ENCODE measurements at regions not wholly inside any gene's neighbourhood (a gene's known extent, or its start where the extent isn't known, plus 50 kb on each side); places are given as distances from the start of the nearest gene placed in this dataset.

DNA sequence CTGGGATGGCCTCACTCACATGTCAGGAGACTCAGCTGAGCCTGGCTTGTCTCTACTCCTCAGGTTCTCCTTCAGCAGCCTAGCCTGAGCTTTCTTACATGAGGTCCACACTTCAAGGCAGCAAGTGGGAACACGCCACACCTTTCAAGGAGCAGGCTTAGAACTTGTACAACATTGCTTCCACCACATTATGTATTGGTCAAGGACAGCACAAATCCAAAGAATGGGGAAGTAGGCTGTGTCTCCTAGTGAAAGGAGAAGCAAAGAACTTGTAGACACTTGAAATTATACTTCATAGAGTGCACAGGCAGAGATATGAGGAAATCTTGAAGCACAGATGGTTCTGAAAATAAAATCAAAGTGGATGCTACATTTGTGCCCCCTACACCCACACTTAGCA is 120.9 kb upstream of the NOCT start:
- H3K27ac Mint-ChIP-seq: no peak overlapping the region
- intact Hi-C loops (cut with micrococcal nuclease): no loop called here
- no peaks in the 10 kb centered on the region for H3K9me3 Mint-ChIP-seq
- no peaks in the 10 kb centered on the region for H3K27me3 Mint-ChIP-seq
- H3K4me3 Mint-ChIP-seq: no peak overlapping the region
- H3K36me3 Mint-ChIP-seq (ENCODE audit: low read depth): no peaks in the 10 kb centered on the region
- H3K4me1 Mint-ChIP-seq (ENCODE audit: low read depth): peaks cover 15% of the 10 kb centered on the region

DNA sequence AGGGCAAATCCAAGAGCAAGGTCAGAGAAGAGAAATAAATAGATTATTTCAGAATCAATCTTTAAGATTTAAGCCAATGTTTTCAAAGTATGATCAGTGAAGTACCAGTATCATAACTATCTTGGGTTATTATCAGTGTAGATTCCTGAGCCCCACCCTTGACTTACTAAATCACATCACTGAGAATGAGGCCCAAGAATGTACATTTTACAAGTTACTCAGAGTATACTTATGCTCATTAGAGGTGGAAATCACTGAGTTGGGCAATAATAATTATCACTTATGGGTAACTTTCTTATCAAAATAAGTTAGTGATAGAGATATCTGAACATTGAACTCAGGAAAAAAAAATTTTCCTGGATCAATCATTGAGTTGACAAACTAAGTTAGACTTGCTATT is 121.6 kb upstream of the NOCT start:
- no peak overlapping the region for H3K27ac Mint-ChIP-seq
- no peak overlapping the region for H3K4me3 Mint-ChIP-seq
- intact Hi-C loops (cut with micrococcal nuclease): no loop called here
- H3K4me1 Mint-ChIP-seq (ENCODE audit: low read depth): peaks cover 15% of the 10 kb centered on the region
- no peaks in the 10 kb centered on the region for H3K9me3 Mint-ChIP-seq
- no peaks in the 10 kb centered on the region for H3K27me3 Mint-ChIP-seq
- H3K36me3 Mint-ChIP-seq (ENCODE audit: low read depth): no peaks in the 10 kb centered on the region

DNA sequence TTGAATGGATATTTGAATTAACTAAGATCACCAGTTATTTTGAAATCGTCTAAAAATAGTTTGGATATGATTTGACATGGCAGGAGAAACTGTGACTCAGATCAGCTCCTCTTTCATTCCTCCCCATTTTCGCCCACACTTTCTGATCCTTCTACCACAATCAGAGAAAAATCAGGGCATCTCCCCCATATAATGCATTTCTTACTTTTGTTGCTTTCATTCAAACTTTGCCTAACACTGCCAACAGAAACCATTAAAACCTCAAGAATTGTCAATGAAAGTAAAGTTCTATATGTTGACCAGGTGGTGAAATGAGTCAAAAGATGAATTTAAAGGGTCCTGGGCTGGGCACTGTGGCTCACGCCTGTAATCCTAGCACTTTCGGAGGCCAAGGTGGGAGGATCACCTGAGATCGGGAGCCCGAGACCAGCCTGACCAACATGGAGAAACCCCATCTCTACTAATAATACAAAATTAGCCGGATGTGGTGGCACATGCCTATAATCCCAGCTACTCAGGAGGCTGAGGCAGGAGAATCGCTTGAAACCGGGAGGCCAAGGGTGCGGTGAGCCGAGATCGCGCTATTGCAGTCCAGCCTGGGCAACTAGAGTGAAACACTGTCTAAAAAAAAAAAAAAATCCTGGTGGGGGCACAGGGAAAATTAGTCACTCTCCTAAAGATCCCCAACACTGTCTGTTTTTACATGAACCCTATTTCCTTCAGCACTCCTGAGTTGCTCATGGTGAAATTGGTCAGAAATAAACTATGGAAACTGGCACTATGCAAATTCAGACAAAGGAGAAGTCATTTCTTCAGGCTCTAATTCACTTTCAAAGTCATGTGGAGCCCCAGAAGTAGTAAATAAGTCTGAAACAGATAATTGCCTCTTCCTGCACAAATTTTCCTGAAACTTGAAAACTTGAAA is 122.8 kb upstream of the NOCT start:
- peaks cover 15% of the 10 kb centered on the region for H3K4me1 Mint-ChIP-seq (ENCODE audit: low read depth)
- H3K9me3 Mint-ChIP-seq: no peaks in the 10 kb centered on the region
- intact Hi-C loops (cut with micrococcal nuclease): no loop called here
- H3K27ac Mint-ChIP-seq: no peak overlapping the region
- H3K27me3 Mint-ChIP-seq: no peaks in the 10 kb centered on the region
- H3K36me3 Mint-ChIP-seq (ENCODE audit: low read depth): no peaks in the 10 kb centered on the region
- H3K4me3 Mint-ChIP-seq: no peak overlapping the region

DNA sequence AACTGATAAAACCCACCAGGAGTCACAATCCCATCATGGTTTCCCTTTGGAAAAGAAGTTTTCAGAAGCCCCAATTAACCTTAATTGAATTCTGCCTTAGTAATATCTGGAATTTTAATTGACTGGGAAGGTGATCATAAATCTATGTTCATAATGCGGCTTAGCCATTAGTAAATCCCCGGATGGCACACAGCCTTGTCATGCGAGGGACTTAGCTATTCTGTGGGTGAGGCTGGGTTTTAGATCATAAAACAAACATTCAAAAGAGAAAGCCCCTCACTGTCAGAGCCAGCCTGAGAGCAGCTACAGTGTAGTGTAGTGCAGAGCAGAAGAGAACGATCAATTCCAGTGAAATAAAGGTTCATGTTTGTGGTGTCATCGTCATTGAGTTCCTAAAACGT is 124.0 kb upstream of the NOCT start:
- H3K27ac Mint-ChIP-seq: no peak overlapping the region
- H3K36me3 Mint-ChIP-seq (ENCODE audit: low read depth): no peaks in the 10 kb centered on the region
- intact Hi-C loops (cut with micrococcal nuclease): no loop called here
- no peak overlapping the region for H3K4me3 Mint-ChIP-seq
- no peaks in the 10 kb centered on the region for H3K27me3 Mint-ChIP-seq
- peaks cover 15% of the 10 kb centered on the region for H3K4me1 Mint-ChIP-seq (ENCODE audit: low read depth)
- H3K9me3 Mint-ChIP-seq: no peaks in the 10 kb centered on the region

DNA sequence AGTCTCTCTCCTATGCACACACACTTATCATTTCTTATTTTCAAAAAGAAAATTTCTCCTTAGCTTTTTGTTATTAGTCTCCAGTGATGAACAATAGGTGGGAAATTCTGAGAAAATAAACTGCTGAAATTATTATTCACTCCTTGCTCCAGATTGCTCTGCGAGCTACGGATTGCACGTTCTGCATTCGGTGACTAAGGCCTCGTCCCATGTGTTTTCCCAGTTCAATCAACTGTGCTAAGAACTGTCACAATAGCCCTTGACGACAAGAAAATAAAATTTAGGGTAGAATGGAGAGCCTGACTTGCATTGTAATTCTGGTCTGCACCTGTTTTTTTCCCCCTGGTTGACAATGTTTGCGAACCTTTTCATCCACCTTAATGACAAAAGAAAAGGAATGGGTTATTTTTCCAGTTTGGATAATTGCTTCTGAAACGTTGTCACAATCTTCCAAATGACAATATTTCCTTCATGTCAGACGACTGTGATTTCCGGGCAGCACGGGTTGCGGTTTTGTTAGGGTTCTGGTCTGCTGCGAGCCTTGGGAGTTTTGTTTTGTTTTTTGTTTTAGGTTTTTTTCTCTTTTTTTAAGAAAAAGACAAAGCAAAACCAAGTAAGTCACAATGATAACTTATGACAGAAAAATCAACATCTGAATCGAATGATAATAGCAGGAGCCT is 124.5 kb upstream of the NOCT start:
- Mint-ChIP-seq H3K4me3 (no peak overlapping the region), H3K36me3 (ENCODE audit: low read depth) (no peaks in the 10 kb centered on the region), H3K27me3 (no peaks in the 10 kb centered on the region), H3K27ac (no peak overlapping the region), H3K9me3 (no peaks in the 10 kb centered on the region), H3K4me1 (ENCODE audit: low read depth) (peaks cover 15% of the 10 kb centered on the region)
- intact Hi-C loops (cut with micrococcal nuclease): no loop called here

DNA sequence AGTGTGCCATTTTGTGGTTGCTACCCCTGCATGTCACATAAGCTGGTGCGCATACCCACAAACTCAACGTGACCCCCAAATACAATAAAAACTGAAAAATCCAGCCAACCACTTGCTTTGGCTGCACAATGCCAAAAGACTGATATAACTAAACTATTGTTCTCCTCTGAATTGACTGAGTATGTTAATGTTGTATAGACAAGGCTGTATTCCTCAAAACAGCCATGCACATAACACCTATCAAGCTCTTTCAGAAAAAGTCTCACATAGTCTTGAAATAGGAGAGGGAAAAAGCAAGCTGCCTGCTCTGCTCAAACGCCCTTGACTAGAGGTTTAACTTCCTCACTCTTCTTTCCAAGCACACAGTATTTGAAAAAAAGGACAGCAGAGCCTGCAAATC is 126.4 kb upstream of the NOCT start:
- H3K9me3 Mint-ChIP-seq: no peaks in the 10 kb centered on the region
- H3K27me3 Mint-ChIP-seq: no peaks in the 10 kb centered on the region
- H3K4me1 Mint-ChIP-seq (ENCODE audit: low read depth): peaks cover 5% of the 10 kb centered on the region
- no peak overlapping the region for H3K4me3 Mint-ChIP-seq
- no peak overlapping the region for H3K27ac Mint-ChIP-seq
- H3K36me3 Mint-ChIP-seq (ENCODE audit: low read depth): no peaks in the 10 kb centered on the region
- intact Hi-C loops (cut with micrococcal nuclease): no loop called here

DNA sequence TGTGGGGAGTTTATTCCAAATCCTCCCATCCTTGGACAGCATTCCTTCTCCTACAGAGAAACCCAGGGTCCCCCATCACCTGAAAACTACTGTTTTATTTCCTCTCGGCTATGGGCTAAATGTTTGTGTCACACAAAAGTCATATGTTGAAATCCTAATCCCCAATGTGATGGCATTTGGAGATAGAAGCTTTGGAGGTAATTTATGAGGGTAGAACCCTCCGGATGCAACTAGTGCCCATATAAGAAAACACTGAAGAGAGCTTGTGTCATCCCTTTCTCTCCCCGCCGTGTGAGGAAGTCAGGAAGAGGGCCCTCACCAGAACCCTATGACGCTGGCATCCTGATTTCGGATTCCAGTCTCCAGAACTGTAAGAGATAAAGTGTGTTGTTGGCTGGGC is 127.8 kb upstream of the NOCT start:
- Mint-ChIP-seq H3K36me3 (ENCODE audit: low read depth) (no peaks in the 10 kb centered on the region), H3K27ac (no peak overlapping the region), H3K27me3 (no peaks in the 10 kb centered on the region), H3K4me1 (ENCODE audit: low read depth) (no peaks in the 10 kb centered on the region), H3K4me3 (no peak overlapping the region), H3K9me3 (no peaks in the 10 kb centered on the region)
- intact Hi-C loops (cut with micrococcal nuclease): no loop called here

DNA sequence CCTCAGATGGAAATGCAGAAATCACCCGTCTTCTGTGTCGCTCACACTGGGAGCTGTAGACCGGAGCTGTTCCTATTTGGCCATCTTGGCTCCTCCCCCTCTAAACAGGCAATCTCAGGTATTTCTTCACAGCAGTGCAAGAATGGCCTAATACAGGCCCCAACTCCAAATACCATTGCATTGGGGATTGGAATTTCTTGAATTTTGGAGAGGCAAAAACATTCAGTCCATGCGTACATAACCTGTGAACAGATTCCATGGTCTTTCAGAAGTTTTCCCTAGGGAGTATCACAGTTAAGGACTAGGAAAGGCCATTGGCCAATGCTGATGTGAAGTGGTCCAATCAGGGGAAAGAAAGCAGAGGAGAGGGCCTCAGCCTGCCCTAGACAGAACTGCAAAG is 128.2 kb upstream of the NOCT start:
- Mint-ChIP-seq H3K27ac (no peak overlapping the region), H3K9me3 (no peaks in the 10 kb centered on the region)

DNA sequence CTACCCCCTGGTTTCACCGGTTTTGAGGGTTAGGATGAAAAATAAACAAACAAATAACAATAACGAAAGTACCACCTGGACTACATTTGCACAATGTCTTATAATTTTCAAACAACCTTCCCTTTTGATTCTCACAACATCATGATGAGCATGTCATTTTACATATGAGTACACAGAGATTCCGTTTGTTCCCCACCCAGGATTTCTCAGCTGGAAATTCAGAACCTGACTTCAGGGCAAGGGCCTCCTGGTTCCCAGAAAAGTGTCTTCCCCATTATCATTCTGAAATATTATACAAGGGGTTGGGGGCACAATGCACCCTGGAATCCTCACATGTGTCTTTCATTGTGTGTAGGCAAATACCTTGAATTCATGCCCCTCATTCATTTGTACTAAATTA is 135.8 kb upstream of the NOCT start:
- H3K27ac Mint-ChIP-seq: no peak overlapping the region
- H3K4me1 Mint-ChIP-seq (ENCODE audit: low read depth): no peaks in the 10 kb centered on the region
- H3K27me3 Mint-ChIP-seq: peaks cover 3% of the 10 kb centered on the region
- intact Hi-C loops (cut with micrococcal nuclease): loop anchor here (10.0 kb wide), 1 partner anchor 845 kb away; no protein-coding TSS in a partner anchor
- H3K36me3 Mint-ChIP-seq (ENCODE audit: low read depth): no peaks in the 10 kb centered on the region
- H3K9me3 Mint-ChIP-seq: no peaks in the 10 kb centered on the region
- H3K4me3 Mint-ChIP-seq: no peak overlapping the region

More for the DNA sequence above, 128.2 kb upstream of the NOCT start:
- intact Hi-C loops (cut with micrococcal nuclease): no loop called here
- H3K4me1 Mint-ChIP-seq (ENCODE audit: low read depth): no peaks in the 10 kb centered on the region
- H3K36me3 Mint-ChIP-seq (ENCODE audit: low read depth): no peaks in the 10 kb centered on the region
- no peaks in the 10 kb centered on the region for H3K27me3 Mint-ChIP-seq
- no peak overlapping the region for H3K4me3 Mint-ChIP-seq

DNA sequence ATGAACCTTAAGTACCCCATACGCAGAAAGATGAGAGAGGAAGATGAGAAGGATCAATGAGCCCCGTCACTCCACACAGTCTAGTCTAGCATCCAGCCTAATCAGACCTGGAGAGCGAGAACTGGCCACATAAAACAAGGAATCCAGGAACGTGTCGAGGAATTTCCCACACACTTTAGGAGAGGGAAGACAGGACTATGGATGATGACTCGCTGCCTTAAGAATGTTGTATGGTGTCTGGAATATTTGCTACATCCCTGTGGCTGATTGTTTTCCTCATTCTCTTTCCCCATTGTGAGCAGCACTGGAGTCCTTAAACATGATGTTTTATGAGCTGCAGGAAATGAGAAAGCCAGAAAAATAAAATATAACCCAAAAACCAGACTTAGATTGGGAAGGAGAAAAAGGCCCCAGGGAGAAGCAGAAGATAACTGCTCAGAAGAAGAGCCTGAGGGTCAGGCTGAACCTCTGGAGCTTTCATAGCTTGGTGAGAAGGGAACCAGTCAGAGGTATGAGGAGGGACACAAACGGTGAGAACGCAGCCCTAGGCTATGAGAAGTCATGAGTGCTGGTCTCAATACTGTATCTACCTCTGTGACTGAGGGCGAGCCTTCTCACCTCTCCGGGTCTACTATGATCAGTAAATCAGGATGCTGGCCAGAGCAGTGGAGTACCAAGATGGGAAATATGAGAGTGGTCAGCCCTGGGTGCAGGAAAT is 139.5 kb upstream of the NOCT start:
- no peak overlapping the region for H3K27ac Mint-ChIP-seq
- intact Hi-C loops (cut with micrococcal nuclease): loop anchor here (10.0 kb wide), 1 partner anchor 841 kb away; no protein-coding TSS in a partner anchor
- H3K36me3 Mint-ChIP-seq (ENCODE audit: low read depth): no peaks in the 10 kb centered on the region
- no peaks in the 10 kb centered on the region for H3K4me1 Mint-ChIP-seq (ENCODE audit: low read depth)
- peaks cover 10% of the 10 kb centered on the region for H3K27me3 Mint-ChIP-seq
- H3K4me3 Mint-ChIP-seq: no peak overlapping the region
- no peaks in the 10 kb centered on the region for H3K9me3 Mint-ChIP-seq

DNA sequence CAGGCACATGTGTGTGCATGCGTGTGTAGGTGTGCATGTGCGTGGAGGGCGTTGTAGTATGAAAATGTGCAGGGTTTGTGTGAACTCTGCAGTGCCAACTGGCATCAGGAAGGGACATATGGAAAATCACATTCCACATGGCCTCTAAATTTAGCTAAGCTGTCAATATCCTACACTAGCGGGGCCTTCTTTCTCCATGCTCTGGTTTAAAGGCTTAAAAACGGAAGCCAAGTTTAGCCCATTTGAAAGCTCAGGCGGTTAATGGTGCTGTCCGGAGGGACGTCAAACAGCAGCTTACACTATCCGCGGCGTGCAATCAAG is 144.1 kb upstream of the NOCT start:
- Mint-ChIP-seq H3K9me3 (no peaks in the 10 kb centered on the region), H3K4me1 (ENCODE audit: low read depth) (no peaks in the 10 kb centered on the region), H3K27ac (no peak overlapping the region), H3K36me3 (ENCODE audit: low read depth) (no peaks in the 10 kb centered on the region), H3K4me3 (no peak overlapping the region), H3K27me3 (peaks cover 18% of the 10 kb centered on the region)
- intact Hi-C loops (cut with micrococcal nuclease): loop anchor here (5.0 to 10.0 kb wide), 3 partner anchors 46 to 837 kb away; no protein-coding TSS in a partner anchor

DNA sequence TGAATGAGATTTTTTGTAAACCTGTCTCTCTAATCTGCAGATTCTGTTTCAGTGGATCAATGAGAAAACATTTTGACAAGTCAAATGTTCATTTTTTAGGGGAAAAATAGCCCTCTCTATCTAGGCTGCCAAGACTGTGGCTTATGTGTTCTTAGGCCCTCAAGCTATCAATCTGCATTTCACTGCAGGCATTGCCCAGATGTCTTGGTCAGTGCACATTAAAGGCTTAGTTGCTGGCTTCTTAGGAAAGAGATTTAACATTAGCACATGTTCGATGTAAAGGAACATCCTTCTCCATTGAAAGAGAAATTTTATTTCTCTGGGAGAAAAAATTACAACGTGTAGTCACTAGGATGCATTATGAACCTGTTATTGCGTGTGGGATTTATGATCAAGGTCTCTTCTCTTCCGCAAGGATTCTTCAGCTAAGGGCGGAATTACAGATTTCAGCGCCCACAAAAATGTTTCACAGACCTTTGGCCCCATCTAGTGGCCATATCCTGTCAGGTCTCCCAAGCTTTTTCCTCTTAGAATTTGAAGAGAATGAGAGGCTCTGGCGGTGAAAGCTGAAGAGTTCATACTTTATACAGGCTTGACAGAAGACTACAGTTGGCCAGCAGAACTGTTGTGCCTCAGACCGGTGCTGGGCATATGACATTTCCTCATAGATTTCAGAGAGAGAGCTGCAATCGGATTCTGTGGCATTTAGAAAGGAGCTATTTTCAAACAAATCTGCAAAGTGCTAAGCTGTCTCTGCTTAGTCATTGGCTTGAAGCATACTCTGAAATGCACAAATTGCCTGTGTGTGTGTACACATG is 144.6 kb upstream of the NOCT start:
- Mint-ChIP-seq H3K27ac (no peak overlapping the region), H3K4me1 (ENCODE audit: low read depth) (no peaks in the 10 kb centered on the region), H3K9me3 (no peaks in the 10 kb centered on the region), H3K27me3 (peaks cover 16% of the 10 kb centered on the region), H3K36me3 (ENCODE audit: low read depth) (no peaks in the 10 kb centered on the region), H3K4me3 (no peak overlapping the region)
- intact Hi-C loops (cut with micrococcal nuclease): loop anchor here (5.0 to 10.0 kb wide), 3 partner anchors 46 to 836 kb away; no protein-coding TSS in a partner anchor

DNA sequence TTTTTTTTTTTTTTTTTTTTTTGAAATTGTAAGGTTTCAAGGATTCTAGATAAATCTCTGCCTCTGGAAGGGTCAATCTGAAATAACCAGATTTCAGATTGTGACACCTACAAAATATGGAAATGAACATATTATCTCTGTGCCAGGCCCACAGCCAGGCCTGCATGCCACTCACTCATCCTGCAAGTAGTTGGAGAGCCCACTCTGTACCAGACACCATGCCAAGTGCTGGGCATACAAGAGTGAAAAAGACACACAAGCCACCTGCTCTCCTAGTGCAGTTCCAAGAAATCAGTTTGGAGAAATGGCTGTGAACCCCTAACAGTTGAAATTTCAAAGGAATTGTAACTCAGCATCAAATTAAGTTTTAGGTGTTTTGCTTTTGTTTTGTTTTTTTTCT is 145.9 kb upstream of the NOCT start:
- Mint-ChIP-seq H3K27me3 (peaks cover 15% of the 10 kb centered on the region), H3K9me3 (no peaks in the 10 kb centered on the region), H3K36me3 (ENCODE audit: low read depth) (no peaks in the 10 kb centered on the region), H3K27ac (no peak overlapping the region), H3K4me1 (ENCODE audit: low read depth) (no peaks in the 10 kb centered on the region), H3K4me3 (no peak overlapping the region)
- intact Hi-C loops (cut with micrococcal nuclease): loop anchor here (5.0 to 10.0 kb wide), 3 partner anchors 48 to 835 kb away; no protein-coding TSS in a partner anchor

Data from dendritic cell treated with granulocyte-macrophage colony-stimulating factor and Interleukin-4, amounts not matched to agents 40 ng/mL and 50 ng/mL, for 4 days (primary cell).